ENCODE measurements at regions not wholly inside any gene's neighbourhood (a gene's known extent, or its start where the extent isn't known, plus 50 kb on each side); places are given as distances from the start of the nearest gene placed in this dataset.
"Not testable (repeated sequence)": the region's sequence is repeated elsewhere in the genome, so short reads cannot be mapped to it uniquely, and the experiment has no call there.

DNA sequence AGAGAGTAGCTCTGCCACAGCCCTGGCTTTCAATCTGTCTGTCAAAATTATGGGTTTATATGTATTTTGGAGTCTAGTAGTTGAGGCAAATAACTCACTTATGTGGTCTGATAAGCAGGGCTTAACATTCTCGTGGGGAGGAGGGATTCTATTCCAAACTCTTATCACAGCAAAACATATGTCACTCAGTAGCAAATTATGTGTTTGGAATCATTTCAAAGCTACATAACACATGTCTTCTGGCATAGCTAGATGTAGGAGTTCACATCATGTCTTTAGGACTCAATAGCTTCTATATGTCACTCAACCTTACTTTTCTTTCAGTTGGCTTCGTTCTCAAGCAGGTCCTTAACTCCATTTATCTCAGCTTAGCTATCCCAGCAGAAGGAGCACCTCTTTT, 144.5 kb upstream of the SEMA6A start:
- DNase-seq (ENCODE audit: low spot score): no peak
- in situ Hi-C loops (cut with MboI; ENCODE audit: low sequenced_read_pairs, unreplicated experiment): no loop called here
- TF ChIP-seq, protein P1, sequence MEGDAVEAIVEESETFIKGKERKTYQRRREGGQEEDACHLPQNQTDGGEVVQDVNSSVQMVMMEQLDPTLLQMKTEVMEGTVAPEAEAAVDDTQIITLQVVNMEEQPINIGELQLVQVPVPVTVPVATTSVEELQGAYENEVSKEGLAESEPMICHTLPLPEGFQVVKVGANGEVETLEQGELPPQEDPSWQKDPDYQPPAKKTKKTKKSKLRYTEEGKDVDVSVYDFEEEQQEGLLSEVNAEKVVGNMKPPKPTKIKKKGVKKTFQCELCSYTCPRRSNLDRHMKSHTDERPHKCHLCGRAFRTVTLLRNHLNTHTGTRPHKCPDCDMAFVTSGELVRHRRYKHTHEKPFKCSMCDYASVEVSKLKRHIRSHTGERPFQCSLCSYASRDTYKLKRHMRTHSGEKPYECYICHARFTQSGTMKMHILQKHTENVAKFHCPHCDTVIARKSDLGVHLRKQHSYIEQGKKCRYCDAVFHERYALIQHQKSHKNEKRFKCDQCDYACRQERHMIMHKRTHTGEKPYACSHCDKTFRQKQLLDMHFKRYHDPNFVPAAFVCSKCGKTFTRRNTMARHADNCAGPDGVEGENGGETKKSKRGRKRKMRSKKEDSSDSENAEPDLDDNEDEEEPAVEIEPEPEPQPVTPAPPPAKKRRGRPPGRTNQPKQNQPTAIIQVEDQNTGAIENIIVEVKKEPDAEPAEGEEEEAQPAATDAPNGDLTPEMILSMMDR (IDR thresholded peaks at IDR 0.05; ENCODE audit: borderline replicate concordance, control extremely low read depth, extremely low read depth, insufficient read depth, missing control alignments): no peak

DNA sequence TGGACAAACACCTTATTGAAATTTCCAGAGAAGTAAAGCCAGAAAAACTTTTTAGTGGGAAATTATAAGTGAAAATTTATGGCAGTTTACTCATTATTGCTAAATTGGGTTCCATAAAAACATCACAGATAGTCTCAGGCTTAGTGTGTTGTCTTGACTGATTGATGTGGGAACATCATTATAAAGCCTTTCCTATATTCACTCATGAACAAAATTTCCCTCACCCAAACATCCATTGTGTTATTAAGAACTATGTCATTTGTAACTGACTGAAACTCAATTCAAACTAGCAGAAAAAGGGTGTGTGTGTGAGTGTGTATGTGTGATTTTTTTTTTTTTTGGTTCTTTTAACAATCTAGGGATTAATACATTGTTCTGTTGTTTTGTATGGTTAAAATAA, 143.7 kb upstream of the SEMA6A start:
- no peak for DNase-seq (ENCODE audit: low spot score)
- in situ Hi-C loops (cut with MboI; ENCODE audit: low sequenced_read_pairs, unreplicated experiment): no loop called here
- TF ChIP-seq, protein P1 (IDR thresholded peaks at IDR 0.05; ENCODE audit: borderline replicate concordance, control extremely low read depth, extremely low read depth, insufficient read depth, missing control alignments): no peak

DNA sequence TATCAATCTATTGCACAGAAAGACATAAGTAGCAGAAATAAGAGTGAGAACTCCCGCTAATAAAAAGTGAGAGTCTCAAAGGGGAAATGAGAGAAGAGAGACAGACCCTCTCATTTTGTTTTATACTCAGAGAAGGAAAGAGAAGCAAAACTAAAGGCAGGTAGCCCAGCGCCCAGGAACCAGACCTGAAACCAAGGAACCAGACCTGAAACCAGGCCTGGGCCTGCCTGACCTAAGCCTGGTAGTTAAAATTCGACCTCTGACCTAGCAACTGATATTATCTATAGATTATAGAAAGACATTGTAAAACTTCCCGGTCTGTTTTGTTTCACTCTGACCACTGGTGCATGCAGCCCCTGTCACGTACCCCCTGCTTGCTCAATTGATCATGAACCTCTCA, 134.5 kb upstream of the SEMA6A start:
- in situ Hi-C loops (cut with MboI; ENCODE audit: low sequenced_read_pairs, unreplicated experiment): no loop called here
- DNase-seq (ENCODE audit: low spot score): no peak
- TF ChIP-seq, protein P1 (IDR thresholded peaks at IDR 0.05; ENCODE audit: borderline replicate concordance, control extremely low read depth, extremely low read depth, insufficient read depth, missing control alignments): no peak

DNA sequence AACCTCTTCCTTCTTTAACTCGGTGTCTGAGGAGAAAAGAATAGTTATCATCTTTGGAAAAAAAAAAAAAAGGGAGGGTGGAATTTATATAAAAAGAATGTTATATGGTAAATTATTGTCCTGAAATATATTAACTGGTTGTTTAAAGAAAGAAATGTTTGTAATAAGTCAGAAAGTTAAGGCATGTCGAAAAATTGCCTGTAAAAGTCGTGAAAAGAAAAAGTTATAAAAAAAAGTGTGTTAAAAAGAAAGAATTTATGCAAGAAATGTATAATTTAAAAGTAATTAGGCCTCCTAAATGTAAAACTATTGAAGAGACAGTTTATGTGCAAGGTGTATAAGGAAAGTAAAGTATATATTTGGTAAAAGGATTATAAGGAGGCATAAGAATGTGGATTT, 130.5 kb upstream of the SEMA6A start:
- in situ Hi-C loops (cut with MboI; ENCODE audit: low sequenced_read_pairs, unreplicated experiment); DNase-seq (ENCODE audit: low spot score): not testable (repeated sequence)

DNA sequence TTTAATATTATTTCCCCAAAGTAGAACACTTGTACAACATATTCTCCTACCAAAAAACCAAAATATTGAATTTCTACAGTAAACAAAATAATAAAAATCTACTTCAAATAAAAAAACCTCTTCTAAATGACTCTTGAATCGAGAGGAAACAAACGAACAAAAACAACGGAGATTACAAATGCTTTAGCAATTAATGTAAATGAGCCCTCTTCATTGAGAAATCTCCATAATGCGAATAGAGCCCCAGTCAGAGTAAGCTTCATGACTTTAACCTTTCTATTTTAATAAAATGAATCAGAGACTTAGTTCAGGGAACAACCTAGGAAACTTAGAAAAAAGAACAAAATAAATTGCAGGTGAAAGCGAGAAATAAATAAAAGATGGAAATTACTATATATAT, 129.3 kb upstream of the SEMA6A start:
- TF ChIP-seq, protein P1 (IDR thresholded peaks at IDR 0.05; ENCODE audit: borderline replicate concordance, control extremely low read depth, extremely low read depth, insufficient read depth, missing control alignments): no peak
- in situ Hi-C loops (cut with MboI; ENCODE audit: low sequenced_read_pairs, unreplicated experiment): no loop called here
- DNase-seq (ENCODE audit: low spot score): no peak

DNA sequence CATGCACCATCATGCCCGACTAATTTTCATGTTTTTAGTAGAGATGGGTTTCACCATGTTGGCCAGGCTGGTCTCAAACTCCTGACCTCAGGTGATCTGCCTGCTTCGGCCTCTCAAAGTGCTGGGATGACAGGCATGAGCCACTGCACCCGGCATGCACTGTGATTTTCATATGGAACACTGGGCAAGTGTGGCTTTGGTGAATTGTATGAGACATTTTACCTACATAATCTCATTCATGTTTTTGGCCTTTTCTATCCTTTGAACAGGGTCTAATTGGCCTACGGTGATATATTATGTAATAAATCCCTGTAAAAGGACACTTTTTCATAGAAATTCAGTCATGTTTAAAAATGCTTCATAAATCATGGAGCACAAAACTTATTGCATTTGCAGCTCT, 128.7 kb upstream of the SEMA6A start:
- in situ Hi-C loops (cut with MboI; ENCODE audit: low sequenced_read_pairs, unreplicated experiment): no loop called here
- TF ChIP-seq, protein P1 (IDR thresholded peaks at IDR 0.05; ENCODE audit: borderline replicate concordance, control extremely low read depth, extremely low read depth, insufficient read depth, missing control alignments): no peak
- DNase-seq (ENCODE audit: low spot score): no peak

DNA sequence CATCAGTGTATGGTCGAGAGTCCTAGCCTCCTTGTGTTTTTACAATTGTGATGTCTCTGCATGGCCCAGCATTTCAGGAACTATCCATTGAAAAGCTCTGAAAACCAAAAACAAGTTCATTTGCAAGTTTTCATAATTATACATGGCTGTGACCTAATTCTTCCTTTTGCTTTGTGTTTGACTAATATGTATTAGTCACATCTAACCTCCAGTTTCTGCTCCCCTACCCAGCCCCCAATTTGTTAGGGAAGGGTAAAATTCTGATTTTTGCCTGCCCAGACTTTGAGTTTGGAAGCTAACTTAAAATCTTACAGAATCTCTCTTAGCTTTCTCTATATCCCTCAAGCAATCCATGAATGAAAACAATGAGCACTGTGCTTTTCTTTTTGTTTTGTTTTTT, 128.2 kb upstream of the SEMA6A start:
- DNase-seq (ENCODE audit: low spot score): peak; percentile 50
- in situ Hi-C loops (cut with MboI; ENCODE audit: low sequenced_read_pairs, unreplicated experiment): no loop called here
- TF ChIP-seq, protein P1 (IDR thresholded peaks at IDR 0.05; ENCODE audit: borderline replicate concordance, control extremely low read depth, extremely low read depth, insufficient read depth, missing control alignments): no peak
